K562 (cell line): ENCODE measurements at regions not wholly inside any gene's neighbourhood (a gene's known extent, or its start where the extent isn't known, plus 50 kb on each side); places are given as distances from the start of the nearest gene placed in this dataset.

Experiments used
- ATAC-seq: fragments of 200-7000 bp; cut with Tn5 transposase; 3 replicates; pipeline ENCODE4 v1.9.1; 2020; ENCODE audit warnings: moderate library complexity
- BruUV-seq: library from RNA; stranded (reverse); fragments of 400-500 nt; replicated peaks from 2 replicates; lab custom pipeline; 2021; lab: Mats Ljungman, UMichigan
- CTCF ChIA-PET: fragments of 300-600 bp; formaldehyde crosslinking; extraction: SDS; loops from one replicate; lab custom pipeline; 2021; ENCODE audit warnings: low intra/inter-chr PET ratio; lab: Yijun Ruan, JAX
- POLR2A ChIA-PET: fragments of 300-600, 350-650 bp; sonication (Branson Sonifier 250); formaldehyde crosslinking; extraction: SDS; loops from one replicate; lab custom pipeline; 2021; ENCODE audit warnings: antibody characterized with exemption, inconsistent platforms; lab: Yijun Ruan, JAX
- DNase-seq, 4 experiments: peaks; one replicate each; pipeline versions ENCODE4 v3.0.0 to v3.0.0-alpha.2; 2011 to 2018; ENCODE audit warnings: low spot score in 3 of 4, mixed read lengths in 3 of 4; ENCODE audit errors: extremely low read depth in 1 of 4
- FAIRE-seq: peaks from 2 replicates; lab custom pipeline; 2011; peaks lifted over from hg19 to GRCh38; lab: Jason Lieb, UNC
- H2AFZ ChIP-seq: 2 replicates; pipeline ENCODE4 v1.6.0; 2011; ENCODE audit warnings: low read depth, low read length, control low read depth, inconsistent platforms
- H3K27ac ChIP-seq: fragments of 200-600 bp; 3 replicates; pipeline ENCODE4 v1.8.0; 2011; ENCODE audit warnings: low read depth, mild to moderate bottlenecking, control low read depth, inconsistent platforms, low read length, moderate library complexity, mixed read lengths; ENCODE audit errors: extremely low read depth
- H3K27me3 ChIP-seq, 2 experiments: fragments of 300-600 bp in 1 of 2; 2 replicates in 1 of 2; 3 replicates in 1 of 2; pipeline versions ENCODE4 v1.6.0 to v1.8.0; 2011; ENCODE audit warnings: inconsistent platforms in 2 of 2, low read length in 2 of 2, mild to moderate bottlenecking in 1 of 2, mixed read lengths in 1 of 2, moderate library complexity in 1 of 2; ENCODE audit not compliant: control insufficient read depth in 2 of 2, insufficient read depth in 2 of 2
- H3K36me3 ChIP-seq: fragments of 300-600 bp; 3 replicates; pipeline ENCODE4 v1.8.0; 2011; ENCODE audit warnings: mild to moderate bottlenecking, low read length, inconsistent platforms; ENCODE audit not compliant: control insufficient read depth, insufficient read depth
- H3K4me1 ChIP-seq, 2 experiments: fragments of 200-600 bp in 1 of 2; replicated peaks in 1 of 2; 2 replicates in 1 of 2; 3 replicates in 1 of 2; pipeline versions ENCODE4 v1.5.1 to v1.8.0; 2011; ENCODE audit warnings: inconsistent platforms in 2 of 2, low read length in 2 of 2, mild to moderate bottlenecking in 1 of 2, mixed read lengths in 1 of 2, moderate library complexity in 1 of 2; ENCODE audit not compliant: control insufficient read depth in 2 of 2, insufficient read depth in 2 of 2
- H3K4me2 ChIP-seq: 2 replicates; pipeline ENCODE4 v1.6.1; 2011; ENCODE audit warnings: low read length, control low read depth, inconsistent platforms, mixed read lengths; ENCODE audit not compliant: insufficient read depth
- H3K4me3 ChIP-seq: fragments of 200-600 bp; sonication (generic), shearing (Covaris generic); 2 replicates; pipeline ENCODE4 v1.5.1; 2016; ENCODE audit warnings: control low read depth, inconsistent platforms
- H3K79me2 ChIP-seq: fragments of 200-600 bp; 3 replicates; pipeline ENCODE4 v1.8.0; 2011; ENCODE audit warnings: low read length, inconsistent platforms; ENCODE audit not compliant: control insufficient read depth, insufficient read depth
- H3K9ac ChIP-seq, 2 experiments: 2 replicates each; pipeline versions ENCODE4 v1.6.0 to v1.6.1; 2011; ENCODE audit warnings: low read depth in 2 of 2, low read length in 2 of 2, control low read depth in 1 of 2, inconsistent platforms in 1 of 2, mild to moderate bottlenecking in 1 of 2, mixed read lengths in 1 of 2; ENCODE audit not compliant: insufficient read depth in 1 of 2
- H3K9me1 ChIP-seq: one replicate; pipeline ENCODE4 v1.6.0; 2011; ENCODE audit warnings: inconsistent platforms, mild to moderate bottlenecking, low read length, moderate library complexity; ENCODE audit not compliant: control insufficient read depth, insufficient read depth
- H3K9me3 ChIP-seq: replicated peaks from 2 replicates; pipeline ENCODE4 v1.5.1; 2011; ENCODE audit warnings: low read depth, low read length, inconsistent platforms; ENCODE audit not compliant: control insufficient read depth, insufficient read depth
- H4K20me1 ChIP-seq: replicated peaks from 2 replicates; pipeline ENCODE4 v1.6.1; 2011; ENCODE audit warnings: low read length, inconsistent platforms, mixed read lengths; ENCODE audit not compliant: control insufficient read depth, insufficient read depth
- PPARD ChIP-seq: fragments of 250-450 bp; sonication (Bioruptor Pico); IDR thresholded peaks from 2 replicates; pipeline ENCODE4 v1.8.0; 2022; ENCODE audit warnings: inconsistent platforms, mild to moderate bottlenecking, moderate library complexity
- RNF2 ChIP-seq: sonication (generic); IDR thresholded peaks from 2 replicates; pipeline ENCODE4 v1.6.1; 2016
- SIN3A ChIP-seq, 2 experiments: fragments of 150-350 bp in 1 of 2; IDR thresholded peaks; 2 replicates each; pipeline ENCODE4 v1.6.1; 2011 to 2016; ENCODE audit warnings: borderline replicate concordance in 2 of 2, low read depth in 2 of 2, low read length in 2 of 2, mild to moderate bottlenecking in 2 of 2, moderate library complexity in 2 of 2; ENCODE audit not compliant: control insufficient read depth in 1 of 2
- ZNF384 ChIP-seq: IDR thresholded peaks from 2 replicates; pipeline ENCODE4 v1.6.1; 2012; ENCODE audit warnings: low read depth, low read length, improper control_type of control experiment
- WGBS: fragments of 100-300 bp; shearing (Covaris generic); methylation state at CpG from one replicate; pipeline ENCODE4 v1.1.6; 2016; ENCODE audit warnings: low coverage, mixed read lengths; ENCODE audit not compliant: insufficient coverage; ENCODE audit errors: missing lambda C conversion rate; 5-methylcytosine and 5-hydroxymethylcytosine counted together
- in situ Hi-C: fragments of 300-500 bp; cut with MboI; formaldehyde crosslinking; loops from 4 replicates; pipeline ENCODE4 v1.15.0; 2018; ENCODE audit warnings: inconsistent platforms, mixed read lengths
- intact Hi-C: fragments of 100-400 bp; cut with micrococcal nuclease; formaldehyde crosslinking; loops from 2 replicates; pipeline ENCODE4 v1.14.2; 2022
- TF ChIP-seq, protein P1 (sequence below), 2 experiments: fragments of 250-450 bp in 1 of 2; fragments of 450-650 bp in 1 of 2; sonication (Bioruptor Pico) in 1 of 2; IDR thresholded peaks; 2 replicates each; pipeline versions ENCODE4 v1.6.1 to v1.8.0; 2016 to 2021; ENCODE audit warnings: mild to moderate bottlenecking in 2 of 2, moderate library complexity in 2 of 2, missing compliant biosample characterization in 1 of 2, missing genetic modification characterization in 1 of 2

GRCh38 chr3:124459678-124460077, 270.6 kb upstream of the UMPS start:
- H3K9me3 ChIP-seq: no peaks in the 10 kb centered on the region
- TF ChIP-seq, protein P1, sequence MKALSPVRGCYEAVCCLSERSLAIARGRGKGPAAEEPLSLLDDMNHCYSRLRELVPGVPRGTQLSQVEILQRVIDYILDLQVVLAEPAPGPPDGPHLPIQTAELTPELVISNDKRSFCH (CRISPR knock-in tag; IDR thresholded peaks at IDR 0.05): no peak
- TF ChIP-seq, protein P1 (tag; IDR thresholded peaks at IDR 0.05): no peak
- TF ChIP-seq RNF2 (no peak), ZNF384 (no peak), PPARD (no peak), SIN3A (IDR thresholded peaks at IDR 0.05; ENCODE audit: borderline replicate concordance in 2 of 2, control insufficient read depth in 1 of 2, low read depth in 2 of 2, low read length in 2 of 2) (no peak)
- H3K4me2 ChIP-seq: no peak overlapping the region
- ChIA-PET POLR2A (interaction anchor here (0.6 kb wide), 1 partner anchor 436 kb away, joined by 3 read pairs; no protein-coding TSS in a partner anchor), CTCF (no interaction called here)
- H3K4me3 ChIP-seq: no peak overlapping the region
- WGBS: 0% methylated on average over 1 of the region's 2 CpGs
- no peaks in the 10 kb centered on the region for H3K4me1 ChIP-seq
- no peaks in the 10 kb centered on the region for H3K9me1 ChIP-seq
- BruUV-seq: no TSS peak
- intact Hi-C loops (loop anchor here (10.0 kb wide), 1 partner anchor 445 kb away; no protein-coding TSS in a partner anchor), in situ Hi-C loops (loop anchor here (10.0 kb wide), 1 partner anchor 445 kb away; no protein-coding TSS in a partner anchor)
- FAIRE-seq: no peak
- no peak overlapping the region for H2AFZ ChIP-seq
- H3K79me2 ChIP-seq: no peaks in the 10 kb centered on the region
- H3K36me3 ChIP-seq: no peaks in the 10 kb centered on the region
- no peaks in the 10 kb centered on the region for H4K20me1 ChIP-seq
- no peak overlapping the region for H3K9ac ChIP-seq
- DNase-seq: no peak
- H3K27me3 ChIP-seq: no peaks in the 10 kb centered on the region; a peak in 1 of 5 replicates
- no peak for ATAC-seq
- H3K27ac ChIP-seq: no peak overlapping the region
